Activated CD4-positive, CD25-positive, alpha-beta regulatory T cell treated with anti-CD3 and anti-CD28 coated beads, Interleukin-2, amount 50 U/mL, for 24 hours (primary cell): ENCODE measurements at regions not wholly inside any gene's neighbourhood (a gene's known extent, or its start where the extent isn't known, plus 50 kb on each side); places are given as distances from the start of the nearest gene placed in this dataset.
"Not testable (repeated sequence)": the region's sequence is repeated elsewhere in the genome, so short reads cannot be mapped to it uniquely, and the experiment has no call there.

Experiments used
- ATAC-seq, 2 donors: fragments of 150-1000 bp; cut with Tn5 transposase; one replicate each; pipeline ENCODE4 v1.10.0; 2021; ENCODE audit warnings: mild to moderate bottlenecking in 1 of 2, moderate library complexity in 1 of 2

GRCh38 chr4:16450724-16451123 is 224.5 kb upstream of the TAPT1 start:
- ATAC-seq, result no peak

GRCh38 chr4:16450031-16450430 is 223.8 kb upstream of the TAPT1 start:
- ATAC-seq, result no peak

GRCh38 chr4:16449406-16449805 is 223.1 kb upstream of the TAPT1 start:
- ATAC-seq, result no peak

- no peak for ATAC-seq
Observed at GRCh38 chr4:16448241-16448840, 222.1 kb upstream of the TAPT1 start.

GRCh38 chr4:16443504-16444088 is 217.3 kb upstream of the TAPT1 start:
- peak in 1 of 2 donors; percentile 41 for ATAC-seq

GRCh38 chr4:16442296-16442695 is 216.0 kb upstream of the TAPT1 start:
- no peak for ATAC-seq

- no peak for ATAC-seq
Observed at GRCh38 chr4:16439768-16440167, 213.5 kb upstream of the TAPT1 start.

- no peak for ATAC-seq
Observed at GRCh38 chr4:16438986-16439385, 212.7 kb upstream of the TAPT1 start.

- no peak for ATAC-seq
Observed at GRCh38 chr4:16437836-16438235, 211.6 kb upstream of the TAPT1 start.

GRCh38 chr4:16431866-16432265 is 205.6 kb upstream of the TAPT1 start:
- ATAC-seq, result no peak

- ATAC-seq, result no peak
Observed at GRCh38 chr4:16418814-16419213, 192.5 kb upstream of the TAPT1 start.

GRCh38 chr4:16417198-16417597 is 190.9 kb upstream of the TAPT1 start:
- ATAC-seq, result no peak

- no peak for ATAC-seq
Observed at GRCh38 chr4:16416601-16417000, 190.3 kb upstream of the TAPT1 start.

GRCh38 chr4:16415751-16416150 is 189.5 kb upstream of the TAPT1 start:
- no peak for ATAC-seq

GRCh38 chr4:16413814-16414555 is 187.7 kb upstream of the TAPT1 start:
- no peak for ATAC-seq

GRCh38 chr4:16411501-16412085 is 185.3 kb upstream of the TAPT1 start:
- no peak for ATAC-seq

GRCh38 chr4:16393216-16393615 is 166.9 kb upstream of the TAPT1 start:
- not testable (repeated sequence) for ATAC-seq

- ATAC-seq, result no peak
Observed at GRCh38 chr4:16391196-16391595, 164.9 kb upstream of the TAPT1 start.

GRCh38 chr4:16387448-16387847 is 161.2 kb upstream of the TAPT1 start:
- ATAC-seq, result no peak

GRCh38 chr4:16386711-16387320 is 160.5 kb upstream of the TAPT1 start:
- no peak for ATAC-seq

GRCh38 chr4:16384576-16384975 is 158.3 kb upstream of the TAPT1 start:
- no peak for ATAC-seq

- no peak for ATAC-seq
Observed at GRCh38 chr4:16382571-16382970, 156.3 kb upstream of the TAPT1 start.

GRCh38 chr4:16377887-16378286 is 151.6 kb upstream of the TAPT1 start:
- no peak for ATAC-seq
